HG03039 (cell line): ENCODE measurements at regions not wholly inside any gene's neighbourhood (a gene's known extent, or its start where the extent isn't known, plus 50 kb on each side); places are given as distances from the start of the nearest gene placed in this dataset.
A peak's percentile ranks its signal among the peaks of the same experiment; 100 is the strongest.
"Not testable (repeated sequence)": the region's sequence is repeated elsewhere in the genome, so short reads cannot be mapped to it uniquely, and the experiment has no call there.

ENCODE experiments used
- ATAC-seq: cut with Tn5 transposase; IDR thresholded peaks from one replicate; pipeline ENCODE4 v1.9.1; 2021; ENCODE audit warnings: mild to moderate bottlenecking, moderate library complexity; ENCODE audit not compliant: unreplicated experiment

GRCh38 chr17:47066841-47067682 lies 88.0 kb upstream of the RPRML start:
- peak; percentile 72 for ATAC-seq

GRCh38 chr17:47066095-47066494 lies 87.0 kb upstream of the RPRML start:
- no peak for ATAC-seq

GRCh38 chr17:47064684-47065083 lies 85.6 kb upstream of the RPRML start:
- no peak for ATAC-seq

DNA sequence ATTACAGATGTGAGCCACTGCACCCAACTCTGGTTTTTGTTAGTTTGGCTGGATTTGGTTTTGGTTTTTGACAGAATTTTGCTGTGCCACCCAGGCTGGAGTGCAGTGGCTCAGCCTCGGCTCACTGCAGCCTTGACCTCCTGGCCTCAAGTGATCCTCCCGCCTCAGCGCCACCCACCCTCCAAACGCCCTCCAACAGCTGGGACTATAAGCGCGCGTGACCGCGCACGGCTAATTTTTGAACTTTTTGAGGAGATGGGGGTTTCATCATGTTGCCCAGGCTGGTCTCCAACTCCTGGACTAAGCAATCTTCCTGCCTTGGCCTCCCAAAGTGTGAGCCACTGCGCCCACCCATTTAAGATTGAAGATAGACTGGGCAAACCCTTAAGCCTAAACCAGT lies 84.4 kb upstream of the RPRML start:
- ATAC-seq: no peak

DNA sequence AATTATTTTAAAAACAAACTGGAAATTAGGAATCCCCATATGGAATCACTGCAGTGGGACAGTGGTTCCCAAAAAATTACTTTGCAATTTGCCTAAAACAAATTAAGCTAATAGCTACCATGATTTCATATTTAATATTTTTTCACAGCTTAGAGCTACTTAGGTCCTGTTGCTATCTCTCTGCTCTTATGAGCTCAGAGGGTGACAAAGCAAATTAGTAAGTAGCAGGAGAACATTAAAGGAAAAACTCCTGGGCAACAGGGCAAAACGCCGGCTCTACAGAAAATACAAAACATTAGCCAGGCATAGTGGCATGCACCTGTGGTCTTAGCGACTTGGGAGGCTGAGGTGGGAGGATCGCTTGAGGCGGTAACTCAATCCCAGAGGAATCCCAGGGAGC lies 83.8 kb upstream of the RPRML start:
- not testable (repeated sequence) for ATAC-seq

GRCh38 chr17:47060005-47060404 lies 81.0 kb upstream of the RPRML start:
- ATAC-seq: not testable (repeated sequence)

DNA sequence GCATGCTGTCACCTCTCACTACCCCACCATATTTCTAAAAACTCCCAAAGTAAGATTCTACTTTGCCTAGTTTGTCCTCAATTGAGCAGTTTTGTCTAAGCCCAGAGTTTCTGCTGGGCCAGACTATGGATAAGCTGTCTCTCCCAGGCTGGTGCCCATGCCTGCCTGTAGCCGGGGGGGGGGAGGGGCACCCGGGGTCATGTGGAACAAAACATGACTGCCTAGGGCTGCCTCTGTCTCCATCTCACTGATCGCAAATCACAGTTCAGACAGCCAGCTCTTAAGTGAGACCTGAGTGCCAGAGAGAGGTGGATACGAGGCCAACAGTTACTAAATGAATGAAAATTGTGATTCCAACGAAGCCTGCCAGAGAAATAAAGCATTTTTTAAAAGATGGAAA lies 78.8 kb upstream of the RPRML start:
- no peak for ATAC-seq

- not testable (repeated sequence) for ATAC-seq
These were observed 78.2 kb upstream of the RPRML start for GRCh38 chr17:47057279-47057678.

- not testable (repeated sequence) for ATAC-seq
These were observed 77.6 kb upstream of the RPRML start for GRCh38 chr17:47056687-47057086.
